Heart left ventricle (tissue), 16 donors: ENCODE measurements at regions not wholly inside any gene's neighbourhood (a gene's known extent, or its start where the extent isn't known, plus 50 kb on each side); places are given as distances from the start of the nearest gene placed in this dataset.
A peak's percentile ranks its signal among the peaks of the same experiment; 100 is the strongest.

ENCODE experiments used
- ATAC-seq, 4 donors: fragments of 200-7000 bp; cut with Tn5 transposase; one replicate each; pipeline ENCODE4 v1.9.1; 2020 to 2022; ENCODE audit warnings: moderate library complexity in 4 of 4, mild to moderate bottlenecking in 3 of 4, moderate number of reproducible peaks in 1 of 4
- DNase-seq, 5 donors: peaks; one replicate each; pipeline ENCODE4 v3.0.0-alpha.2; 2020
- H3K27ac ChIP-seq, 12 donors: fragments of 200-600 bp; sonication (generic) in 4 of 12; one replicate each; pipeline versions ENCODE4 v1.5.0 to v1.8.0; 2016 to 2022; ENCODE audit warnings: mild to moderate bottlenecking in 2 of 12
- H3K27me3 ChIP-seq, 9 donors: fragments of 200-600 bp; sonication (generic) in 2 of 9; one replicate each; pipeline versions ENCODE4 v1.5.1 to v1.8.0; 2016 to 2022; ENCODE audit warnings: mild to moderate bottlenecking in 3 of 9
- H3K36me3 ChIP-seq, 9 donors: fragments of 200-600 bp; sonication (generic) in 2 of 9; one replicate each; pipeline versions ENCODE4 v1.5.0 to v1.8.0; 2018 to 2022; ENCODE audit warnings: mild to moderate bottlenecking in 2 of 9
- H3K4me1 ChIP-seq, 12 donors: fragments of 200-600 bp; sonication (generic) in 4 of 12; one replicate each; pipeline versions ENCODE4 v1.5.0 to v1.8.0; 2016 to 2022; ENCODE audit warnings: mild to moderate bottlenecking in 3 of 12
- H3K4me3 ChIP-seq, 12 donors: fragments of 200-600 bp; sonication (generic) in 4 of 12; one replicate each; pipeline versions ENCODE4 v1.5.0 to v1.8.0; 2017 to 2022; ENCODE audit warnings: mild to moderate bottlenecking in 9 of 12, moderate library complexity in 4 of 12
- H3K9me3 ChIP-seq, 12 donors: fragments of 200-600 bp; sonication (generic) in 4 of 12; one replicate each; pipeline versions ENCODE4 v1.5.0 to v1.8.0; 2016 to 2022; ENCODE audit warnings: mild to moderate bottlenecking in 1 of 12
- CTCF ChIP-seq, 12 donors: fragments of 200-600 bp; sonication (generic) in 4 of 12; IDR thresholded peaks; one replicate each; pipeline versions ENCODE4 v1.5.0 to v1.8.0; 2018 to 2022; ENCODE audit warnings: antibody characterized with exemption in 12 of 12, mild to moderate bottlenecking in 5 of 12
- POLR2A ChIP-seq, 2 donors: fragments of 450-650 bp; IDR thresholded peaks; one replicate each; pipeline ENCODE4 v1.6.1; 2017; ENCODE audit warnings: antibody characterized with exemption in 2 of 2, mild to moderate bottlenecking in 2 of 2, moderate library complexity in 2 of 2
- WGBS, 4 donors: extraction: QIAGEN DNeasy Blood & Tissue Kit in 2 of 4; methylation state at CpG; one replicate each; pipeline versions ENCODE4 v1.1.5 to v1.1.7; 2013 to 2018; 5-methylcytosine and 5-hydroxymethylcytosine counted together
- intact Hi-C, 10 donors: fragments of 100-400 bp; cut with DNase I; formaldehyde crosslinking; loops; one replicate each; pipeline versions ENCODE4 v1.11.1 to v1.14.2; 2022
- donor health status: ischemic (EF 13 %, LVEDD 7.1; RV severe dilation, severe dysfunction).
- donor health status: healthy with polysubstance abuse.
- donor health status: DM: no; HTN: yes; CAD: no.
- donor health status: DM: no; HTN: no; CAD: no.
- donor health status: ischemic (EF 25% LVEDD 6.9; RV normal size, moderate dysfunction).
- donor health status: ischemic (EF 25% LVEDD 5.7; RV mildly dilated, moderate dysfunction).
- donor health status: healthy.
- donor health status: DM: yes; HTN: yes; CAD: no.
- donor health status: ischemic (EF 35%, LVEDD 5.7; RV mildly dilated, moderate dysfunction).
- donor health status: nonischemic (EF 11% LVEDD 7.7; RV severe dilation, severe dysfunction).
- donor health status: DM: yes; HTN: yes; CAD: no.
- donor health status: PGD.
- donor health status: ischemic (EF 29% LVEDD 5.4; RV normal size, mild dysfunction).
- donor health status: nonischemic (EF 23%, LVEDD 6.1; RV moderate dilation, normal function).

GRCh38 chr6:143596866-143597265 lies 80.9 kb upstream of the PHACTR2 start:
- 26 to 42% (median 30%) methylated on average over 4 of the region's 4 CpGs for WGBS, 4 donors
- intact Hi-C loops: loop anchor here in 3 of 10 donors (5.0 kb wide), 3 partner anchors 80 to 245 kb away; partner anchors contain the start of genes LTV1 (in 1 of the 3) and PHACTR2 (in 1 of the 3)

GRCh38 chr6:143595251-143596036 lies 82.3 kb upstream of the PHACTR2 start:
- intact Hi-C loops: loop anchor here in 3 of 10 donors (5.0 kb wide), 3 partner anchors 82 to 247 kb away; partner anchors contain the start of genes LTV1 (in 1 of the 3) and PHACTR2 (in 1 of the 3)
- Histone ChIP-seq H3K4me3 (no peak overlapping the region), H3K36me3 (no peaks in the 10 kb centered on the region), H3K27ac (peak overlapping the region in 1 of 12 donors; percentile 0), H3K9me3 (no peaks in the 10 kb centered on the region), H3K27me3 (no peaks in the 10 kb centered on the region), H3K4me1 (peaks cover 0 to 45% (median 21%) of the 10 kb centered on the region in 12 donors)
- WGBS, 4 donors: 73 to 78% (median 77%) methylated on average over 5 of the region's 5 CpGs
- DNase-seq (no peak), ATAC-seq (no peak)
- no peak for TF ChIP-seq POLR2A (IDR thresholded peaks at IDR 0.05)
- no peak for TF ChIP-seq CTCF (IDR thresholded peaks at IDR 0.05)

More at GRCh38 chr6:143596866-143597265, 80.9 kb upstream of the PHACTR2 start:
- ATAC-seq (peak; percentile 44 to 83 (median 74)), DNase-seq (peak in 4 of 5 donors; percentile 30 to 67 (median 43))
- Histone ChIP-seq H3K4me1 (peaks cover 0 to 45% (median 21%) of the 10 kb centered on the region in 12 donors), H3K9me3 (no peaks in the 10 kb centered on the region), H3K4me3 (no peak overlapping the region), H3K27ac (peak overlapping the region in 5 of 12 donors; percentile 0 to 39 (median 38)), H3K27me3 (no peaks in the 10 kb centered on the region), H3K36me3 (no peaks in the 10 kb centered on the region)
- TF ChIP-seq CTCF (IDR thresholded peaks at IDR 0.05) (peak in 1 of 12 donors; percentile 16), POLR2A (IDR thresholded peaks at IDR 0.05) (no peak)

DNA sequence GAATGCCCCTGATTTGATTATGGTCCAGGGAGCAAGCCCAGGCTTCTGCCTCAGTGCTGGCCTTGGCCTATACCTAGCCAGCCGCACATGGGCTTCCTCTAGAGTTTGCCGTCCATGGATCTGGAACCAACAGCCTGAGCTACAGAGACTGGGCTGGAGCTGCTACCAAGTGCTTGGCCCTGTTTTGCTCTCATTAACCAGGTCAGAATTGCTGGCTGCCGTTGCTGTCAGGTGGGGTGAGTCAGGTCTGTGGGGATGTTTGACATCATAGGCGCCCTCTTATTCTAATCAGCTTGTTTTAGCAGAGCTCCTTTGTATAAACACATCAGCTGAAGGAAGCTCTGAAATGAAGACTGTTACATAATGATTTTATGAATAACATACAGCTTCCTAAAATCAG lies 83.1 kb upstream of the PHACTR2 start:
- no peaks in the 10 kb centered on the region for H3K9me3 ChIP-seq
- intact Hi-C loops: loop anchor here in 3 of 10 donors (5.0 kb wide), 3 partner anchors 83 to 248 kb away; partner anchors contain the start of genes LTV1 (in 1 of the 3) and PHACTR2 (in 1 of the 3)
- peak in 3 of 4 donors; percentile 44 to 58 (median 57) for ATAC-seq
- no peak for TF ChIP-seq POLR2A (IDR thresholded peaks at IDR 0.05)
- H3K4me3 ChIP-seq: no peak overlapping the region
- peaks cover 0 to 45% (median 21%) of the 10 kb centered on the region in 12 donors for H3K4me1 ChIP-seq
- H3K27ac ChIP-seq: no peak overlapping the region
- no peaks in the 10 kb centered on the region for H3K36me3 ChIP-seq
- 72 to 81% (median 77%) methylated on average over 4 of the region's 4 CpGs for WGBS, 4 donors
- no peaks in the 10 kb centered on the region for H3K27me3 ChIP-seq
- DNase-seq: peak in 1 of 5 donors; percentile 35

DNA sequence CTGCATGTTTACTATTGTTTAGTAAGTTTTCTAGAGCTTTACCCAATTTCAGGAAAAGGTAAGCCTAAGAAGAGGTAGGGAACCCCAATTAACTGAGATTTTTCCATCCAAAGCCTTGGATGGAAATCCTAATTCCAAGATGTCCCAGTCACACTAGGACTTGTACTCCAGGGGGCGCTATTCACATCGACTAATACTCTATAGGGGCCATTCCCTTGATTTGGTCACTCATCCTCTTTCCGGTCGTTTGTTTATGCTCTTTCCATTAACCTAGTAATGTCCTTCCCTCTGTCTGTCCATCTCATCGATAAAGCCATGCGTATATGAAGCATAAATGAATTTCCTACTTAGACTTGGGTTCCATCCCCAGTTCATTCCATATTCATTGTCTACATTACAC lies 80.8 kb upstream of the FUCA2 start:
- no peaks in the 10 kb centered on the region for H3K27me3 ChIP-seq
- 73 to 80% (median 74%) methylated on average over 6 of the region's 6 CpGs for WGBS, 4 donors
- DNase-seq (no peak), ATAC-seq (no peak)
- H3K36me3 ChIP-seq: no peaks in the 10 kb centered on the region
- H3K4me1 ChIP-seq: peaks cover 0 to 30% (median 19%) of the 10 kb centered on the region in 12 donors
- TF ChIP-seq CTCF (IDR thresholded peaks at IDR 0.05): peak in 6 of 12 donors; percentile 8 to 33 (median 26)
- no peak for TF ChIP-seq POLR2A (IDR thresholded peaks at IDR 0.05)
- no peak overlapping the region for H3K4me3 ChIP-seq
- no peaks in the 10 kb centered on the region for H3K9me3 ChIP-seq
- no peak overlapping the region for H3K27ac ChIP-seq
- intact Hi-C loops: no loop called here
